Fibroblast of lung (primary cell): ENCODE measurements at regions not wholly inside any gene's neighbourhood (a gene's known extent, or its start where the extent isn't known, plus 50 kb on each side); places are given as distances from the start of the nearest gene placed in this dataset.

Experiments used
- DNase-seq, 2 donors: peaks; one replicate each; pipeline versions ENCODE4 v3.0.0 to v3.0.0-alpha.2; 2010; ENCODE audit warnings: low read depth in 2 of 2
- H2AFZ ChIP-seq: 2 replicates; pipeline ENCODE4 v1.5.1; 2012; ENCODE audit warnings: low read length, control low read depth, inconsistent platforms
- H3K27ac ChIP-seq: 2 replicates; pipeline ENCODE4 v1.5.1; 2011; ENCODE audit warnings: low read length, control low read depth; ENCODE audit not compliant: insufficient read depth
- H3K27me3 ChIP-seq: 2 replicates; pipeline ENCODE4 v1.5.1; 2011; ENCODE audit warnings: mild to moderate bottlenecking, low read length; ENCODE audit not compliant: control insufficient read depth, insufficient read depth
- H3K36me3 ChIP-seq: 2 replicates; pipeline ENCODE4 v1.5.1; 2011; ENCODE audit warnings: low read length; ENCODE audit not compliant: control insufficient read depth, insufficient read depth
- H3K4me1 ChIP-seq: 2 replicates; pipeline ENCODE4 v1.5.1; 2011; ENCODE audit warnings: low read length; ENCODE audit not compliant: control insufficient read depth, insufficient read depth; ENCODE audit errors: extremely low read depth
- H3K4me2 ChIP-seq: 2 replicates; pipeline ENCODE4 v1.5.1; 2011; ENCODE audit warnings: low read length, control low read depth; ENCODE audit not compliant: insufficient read depth; ENCODE audit errors: extremely low read depth
- H3K4me3 ChIP-seq, 4 experiments: fragments of 200-600 bp in 1 of 4; sonication (generic) in 1 of 4; replicated peaks in 1 of 4; 2 replicates each; pipeline ENCODE4 v1.5.1; 2011 to 2016; ENCODE audit warnings: low read length in 4 of 4, low read depth in 3 of 4, mild to moderate bottlenecking in 3 of 4, control low read depth in 2 of 4, inconsistent platforms in 1 of 4, mixed read lengths in 1 of 4; ENCODE audit not compliant: insufficient read depth in 1 of 4; ENCODE audit errors: control extremely low read depth in 1 of 4
- H3K79me2 ChIP-seq: 2 replicates; pipeline ENCODE4 v1.5.1; 2012; ENCODE audit warnings: mild to moderate bottlenecking, low read length, inconsistent platforms; ENCODE audit not compliant: control insufficient read depth, insufficient read depth
- H3K9ac ChIP-seq: 2 replicates; pipeline ENCODE4 v1.5.1; 2011; ENCODE audit warnings: mild to moderate bottlenecking, low read length, control low read depth; ENCODE audit not compliant: insufficient read depth
- H3K9me3 ChIP-seq: 2 replicates; pipeline ENCODE4 v1.5.1; 2012; ENCODE audit warnings: low read depth, low read length; ENCODE audit not compliant: control insufficient read depth, insufficient read depth
- H4K20me1 ChIP-seq: 2 replicates; pipeline ENCODE4 v1.5.1; 2011; ENCODE audit warnings: low read length; ENCODE audit not compliant: control insufficient read depth, insufficient read depth; ENCODE audit errors: extremely low read depth
- EZH2 ChIP-seq: IDR thresholded peaks from 2 replicates; pipeline ENCODE4 v1.5.1; 2012; ENCODE audit warnings: low read length, control low read depth, mild to moderate bottlenecking; ENCODE audit errors: missing control alignments
- TF ChIP-seq, protein P1 (sequence below), 2 donors: IDR thresholded peaks in 1 of 2; conservative IDR thresholded peaks in 1 of 2; 1 replicate in 1 of 2; 2 replicates in 1 of 2; pipeline ENCODE4 v1.5.1; 2011 to 2012; ENCODE audit warnings: low read length in 2 of 2, control low read depth in 1 of 2, inconsistent platforms in 1 of 2, low read depth in 1 of 2, mild to moderate bottlenecking in 1 of 2

DNA sequence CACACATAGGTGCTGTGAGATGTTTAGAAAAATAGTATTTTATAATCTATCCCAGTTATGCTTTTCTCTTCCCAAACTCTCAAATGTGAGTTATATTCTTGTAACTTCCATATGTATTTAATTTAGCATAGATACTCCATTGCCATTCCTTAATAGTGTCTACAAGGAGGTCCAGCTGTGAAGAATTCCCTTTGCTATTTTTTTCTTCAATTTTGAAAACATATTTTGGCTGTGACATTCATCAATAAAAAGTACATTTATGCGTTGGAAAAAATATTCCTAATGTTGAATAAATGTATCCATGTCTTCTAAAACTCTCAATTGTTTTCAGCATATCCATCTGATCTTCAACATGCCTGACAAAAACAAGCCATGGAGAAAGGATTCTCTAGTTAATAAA, 1402.0 kb upstream of the SEL1L start:
- no peak overlapping the region for H3K9ac ChIP-seq
- no peaks in the 10 kb centered on the region for H4K20me1 ChIP-seq
- H3K9me3 ChIP-seq: no peaks in the 10 kb centered on the region
- no peaks in the 10 kb centered on the region for H3K79me2 ChIP-seq
- no peak overlapping the region for H3K4me2 ChIP-seq
- no peak overlapping the region for H3K4me3 ChIP-seq
- no peak overlapping the region for H2AFZ ChIP-seq
- no peaks in the 10 kb centered on the region for H3K4me1 ChIP-seq
- TF ChIP-seq EZH2: no peak
- TF ChIP-seq, protein P1, sequence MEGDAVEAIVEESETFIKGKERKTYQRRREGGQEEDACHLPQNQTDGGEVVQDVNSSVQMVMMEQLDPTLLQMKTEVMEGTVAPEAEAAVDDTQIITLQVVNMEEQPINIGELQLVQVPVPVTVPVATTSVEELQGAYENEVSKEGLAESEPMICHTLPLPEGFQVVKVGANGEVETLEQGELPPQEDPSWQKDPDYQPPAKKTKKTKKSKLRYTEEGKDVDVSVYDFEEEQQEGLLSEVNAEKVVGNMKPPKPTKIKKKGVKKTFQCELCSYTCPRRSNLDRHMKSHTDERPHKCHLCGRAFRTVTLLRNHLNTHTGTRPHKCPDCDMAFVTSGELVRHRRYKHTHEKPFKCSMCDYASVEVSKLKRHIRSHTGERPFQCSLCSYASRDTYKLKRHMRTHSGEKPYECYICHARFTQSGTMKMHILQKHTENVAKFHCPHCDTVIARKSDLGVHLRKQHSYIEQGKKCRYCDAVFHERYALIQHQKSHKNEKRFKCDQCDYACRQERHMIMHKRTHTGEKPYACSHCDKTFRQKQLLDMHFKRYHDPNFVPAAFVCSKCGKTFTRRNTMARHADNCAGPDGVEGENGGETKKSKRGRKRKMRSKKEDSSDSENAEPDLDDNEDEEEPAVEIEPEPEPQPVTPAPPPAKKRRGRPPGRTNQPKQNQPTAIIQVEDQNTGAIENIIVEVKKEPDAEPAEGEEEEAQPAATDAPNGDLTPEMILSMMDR (conservative IDR thresholded peaks at IDR 0.05 in 1 of 2, IDR thresholded peaks at IDR 0.05 in 1 of 2; ENCODE audit: low read depth in 1 of 2, low read length in 2 of 2): no peak
- H3K36me3 ChIP-seq: no peaks in the 10 kb centered on the region
- no peak for DNase-seq
- H3K27ac ChIP-seq: no peak overlapping the region
- no peaks in the 10 kb centered on the region for H3K27me3 ChIP-seq

DNA sequence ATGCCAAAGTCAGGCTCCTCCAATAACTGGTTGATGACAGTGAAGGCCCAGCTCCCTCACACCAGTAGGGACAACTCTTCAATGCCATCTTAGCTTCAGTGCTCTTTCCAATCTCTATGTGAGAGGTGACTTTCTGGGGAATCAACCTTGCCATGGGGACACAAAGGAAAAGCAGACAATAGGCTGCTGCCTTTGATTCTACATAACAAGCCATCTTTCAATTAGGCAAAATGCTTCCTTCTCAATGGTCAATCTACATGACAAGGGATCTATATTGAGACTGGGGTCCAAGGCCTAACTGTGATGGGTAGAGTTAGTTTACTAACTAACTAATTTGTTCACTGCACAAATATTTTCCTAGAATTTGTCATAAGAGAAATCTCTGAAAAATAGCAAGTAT, 1417.5 kb upstream of the SEL1L start:
- no peak for TF ChIP-seq EZH2
- TF ChIP-seq, protein P1 (conservative IDR thresholded peaks at IDR 0.05 in 1 of 2, IDR thresholded peaks at IDR 0.05 in 1 of 2; ENCODE audit: low read depth in 1 of 2, low read length in 2 of 2): no peak
- H3K4me1 ChIP-seq: no peaks in the 10 kb centered on the region

DNA sequence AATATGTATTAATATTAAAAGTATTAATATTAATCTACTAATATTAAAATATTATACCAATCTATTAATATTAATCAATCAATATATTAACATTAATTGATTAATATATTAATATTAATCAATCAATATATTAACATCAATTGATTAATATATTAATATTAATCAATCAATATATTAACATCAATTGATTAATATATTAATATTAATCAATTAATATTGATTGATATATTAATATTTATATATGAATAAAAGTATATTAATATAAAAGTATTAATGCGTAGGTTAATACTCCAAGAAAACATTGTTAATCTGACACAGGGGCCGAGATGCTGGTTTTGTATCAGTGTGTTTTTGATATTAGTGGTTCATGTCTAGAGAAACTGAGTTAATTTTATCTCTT, 1430.1 kb upstream of the SEL1L start:
- Histone ChIP-seq H3K4me2 (no peak overlapping the region), H3K36me3 (no peaks in the 10 kb centered on the region), H3K9me3 (no peaks in the 10 kb centered on the region), H3K4me3 (no peak overlapping the region), H4K20me1 (no peaks in the 10 kb centered on the region), H3K4me1 (no peaks in the 10 kb centered on the region), H3K79me2 (no peaks in the 10 kb centered on the region), H3K27me3 (no peaks in the 10 kb centered on the region), H3K27ac (no peak overlapping the region), H2AFZ (no peak overlapping the region), H3K9ac (no peak overlapping the region)
- no peak for TF ChIP-seq EZH2
- TF ChIP-seq, protein P1 (conservative IDR thresholded peaks at IDR 0.05 in 1 of 2, IDR thresholded peaks at IDR 0.05 in 1 of 2; ENCODE audit: low read depth in 1 of 2, low read length in 2 of 2): no peak
- DNase-seq: no peak

More for the DNA sequence above, 1417.5 kb upstream of the SEL1L start:
- Histone ChIP-seq H3K79me2 (no peaks in the 10 kb centered on the region), H2AFZ (no peak overlapping the region), H3K27me3 (no peaks in the 10 kb centered on the region), H3K9ac (no peak overlapping the region), H3K36me3 (no peaks in the 10 kb centered on the region), H3K4me3 (no peak overlapping the region), H4K20me1 (no peaks in the 10 kb centered on the region), H3K4me2 (no peak overlapping the region), H3K27ac (no peak overlapping the region), H3K9me3 (no peaks in the 10 kb centered on the region)
- DNase-seq: no peak
